ENCODE measurements at regions not wholly inside any gene's neighbourhood (a gene's known extent, or its start where the extent isn't known, plus 50 kb on each side); places are given as distances from the start of the nearest gene placed in this dataset.

DNA sequence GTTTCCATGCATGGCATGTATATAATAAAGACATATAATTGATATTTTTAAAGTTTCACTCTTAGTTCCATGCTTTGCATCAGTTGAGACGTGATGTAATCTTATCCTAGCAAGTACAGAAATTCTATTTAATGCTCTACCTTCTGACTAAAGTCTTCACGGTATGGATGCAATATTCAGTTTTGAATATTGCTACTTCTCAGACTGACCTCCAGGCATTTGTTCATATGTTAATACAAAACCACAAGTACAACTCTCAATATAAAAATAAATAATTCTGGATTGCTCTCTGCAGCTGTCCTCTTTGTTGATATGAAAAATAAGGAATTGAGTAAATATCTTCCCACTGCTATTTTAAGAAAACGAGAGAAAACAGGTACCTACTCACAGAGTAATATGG is 309.8 kb upstream of the HAND2 start:
- TF ChIP-seq EZH2phosphoT487 (IDR thresholded peaks at IDR 0.05; ENCODE audit: insufficient read depth, low read depth) (no peak), EZH2 (IDR thresholded peaks at IDR 0.05; ENCODE audit: insufficient read depth, poor library complexity, severe bottlenecking) (no peak)

Measured in GM23248 (cell line).